ENCODE measurements at regions not wholly inside any gene's neighbourhood (a gene's known extent, or its start where the extent isn't known, plus 50 kb on each side); places are given as distances from the start of the nearest gene placed in this dataset.
"Not testable (repeated sequence)": the region's sequence is repeated elsewhere in the genome, so short reads cannot be mapped to it uniquely, and the experiment has no call there.

DNA sequence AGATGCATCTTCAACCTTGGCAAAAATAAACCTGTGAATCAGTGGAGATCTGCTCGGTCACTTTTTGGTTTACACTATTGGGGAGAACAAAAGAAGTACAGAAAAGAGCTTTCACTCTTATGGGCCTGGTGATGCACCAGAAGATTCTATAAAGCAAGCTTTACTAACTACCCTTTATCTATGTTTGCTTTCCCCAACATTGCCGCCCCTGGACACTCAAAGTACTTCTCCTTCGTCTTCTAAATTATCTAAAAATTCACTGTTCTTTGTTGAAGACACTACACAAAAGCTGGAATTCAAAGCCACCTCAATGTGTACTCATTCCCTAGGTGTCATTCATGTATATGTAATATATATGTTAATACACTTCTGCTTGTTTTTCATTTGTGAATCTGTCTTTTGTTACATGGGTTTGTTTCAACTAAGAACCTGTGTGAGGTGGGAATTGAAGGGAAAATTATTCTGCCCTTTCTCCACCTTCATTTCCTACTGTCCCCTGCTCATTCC lies 97.9 kb upstream of the BTN3A2 start:
- DNase-seq: no peak

DNA sequence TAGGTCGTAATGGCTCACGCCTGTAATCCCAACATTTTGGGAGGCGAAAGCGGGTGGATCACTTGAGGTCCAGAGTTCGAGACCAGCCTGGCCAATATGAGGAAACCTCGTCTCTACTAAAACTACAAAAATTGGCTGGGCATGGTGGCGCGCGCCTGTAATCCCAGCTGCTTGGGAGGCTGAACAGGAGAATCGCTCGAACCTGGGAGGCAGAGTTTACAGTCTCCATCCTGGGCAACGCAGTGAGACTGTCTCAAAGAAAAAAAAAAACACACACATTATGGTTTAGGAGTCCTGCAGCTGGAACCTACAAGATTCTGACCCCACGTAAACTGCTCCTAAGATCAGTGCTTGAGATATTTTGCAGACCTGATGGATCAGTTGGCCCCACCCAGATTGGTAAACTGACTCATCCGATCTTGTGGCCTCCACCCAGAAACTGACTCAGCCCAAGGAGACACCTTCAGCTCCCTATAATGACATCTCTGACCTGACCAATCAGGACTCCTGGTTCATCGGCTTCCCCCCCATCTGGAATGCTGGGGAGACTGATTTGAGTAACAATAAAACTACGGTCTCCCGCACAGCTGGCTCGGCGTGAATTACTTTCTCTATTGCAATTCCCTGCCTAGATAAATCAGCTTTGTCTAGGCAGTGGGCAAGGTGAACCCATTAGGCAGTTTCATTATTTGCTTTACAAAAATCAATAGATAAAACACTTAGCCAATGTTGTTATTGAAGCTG lies 96.2 kb upstream of the BTN3A2 start:
- DNase-seq: peak; percentile 20

GRCh38 chr6:26269531-26270485 lies 95.2 kb upstream of the BTN3A2 start:
- no peak for DNase-seq

- DNase-seq: peak; percentile 38
Measured at GRCh38 chr6:26270486-26270861, 94.5 kb upstream of the BTN3A2 start.

DNA sequence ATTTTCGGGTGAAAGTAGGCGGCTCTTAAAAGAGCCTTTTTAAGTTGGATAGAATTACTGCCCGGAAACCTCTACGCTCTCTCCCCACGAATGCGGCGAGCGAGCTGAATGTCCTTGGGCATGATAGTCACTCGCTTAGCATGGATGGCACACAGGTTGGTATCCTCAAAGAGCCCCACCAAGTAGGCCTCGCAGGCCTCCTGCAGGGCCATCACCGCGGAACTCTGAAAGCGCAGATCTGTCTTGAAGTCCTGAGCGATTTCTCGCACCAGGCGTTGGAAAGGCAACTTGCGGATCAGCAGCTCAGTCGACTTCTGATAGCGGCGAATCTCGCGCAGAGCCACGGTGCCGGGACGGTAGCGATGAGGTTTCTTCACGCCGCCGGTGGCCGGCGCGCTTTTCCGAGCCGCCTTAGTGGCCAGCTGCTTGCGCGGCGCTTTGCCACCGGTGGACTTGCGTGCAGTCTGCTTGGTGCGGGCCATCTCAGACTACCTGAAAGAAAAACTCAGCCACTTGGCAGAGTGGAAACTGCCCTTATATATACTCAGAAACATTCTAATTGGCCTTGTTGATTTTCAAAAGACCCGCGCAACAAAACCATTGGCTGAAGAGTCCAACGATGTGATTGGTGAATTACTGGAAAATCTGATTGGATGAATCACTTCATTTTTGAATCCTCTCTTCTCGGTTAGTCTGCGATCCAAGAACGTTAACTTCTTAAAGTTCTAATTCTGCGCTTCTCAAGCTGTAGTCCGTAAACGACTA lies 93.9 kb upstream of the BTN3A2 start:
- peak; percentile 81 for DNase-seq

GRCh38 chr6:26271668-26272024 lies 93.4 kb upstream of the BTN3A2 start:
- DNase-seq: no peak

DNA sequence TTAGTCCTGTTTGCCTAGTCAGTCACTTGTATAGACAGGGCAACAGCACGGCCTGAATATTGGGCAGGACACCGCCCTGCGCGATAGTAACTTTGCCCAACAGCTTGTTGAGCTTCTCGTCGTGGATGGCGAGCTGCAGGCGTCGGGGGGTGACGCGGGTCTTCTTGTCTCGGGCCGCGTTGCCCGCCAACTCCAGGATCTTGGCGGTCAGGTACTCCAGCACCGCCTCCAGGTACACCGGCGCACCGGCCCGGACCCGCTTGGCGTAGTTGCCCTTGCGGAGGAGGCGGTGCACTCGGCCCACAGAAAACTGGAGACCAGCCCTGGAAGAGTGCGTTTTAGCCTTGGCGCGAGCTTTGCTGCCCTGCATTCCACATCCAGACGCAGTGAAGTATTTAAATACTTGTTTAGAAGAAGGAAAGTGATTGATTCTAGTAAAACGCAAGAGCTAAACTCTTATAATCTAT lies 92.8 kb upstream of the BTN3A2 start:
- DNase-seq: peak; percentile 64

DNA sequence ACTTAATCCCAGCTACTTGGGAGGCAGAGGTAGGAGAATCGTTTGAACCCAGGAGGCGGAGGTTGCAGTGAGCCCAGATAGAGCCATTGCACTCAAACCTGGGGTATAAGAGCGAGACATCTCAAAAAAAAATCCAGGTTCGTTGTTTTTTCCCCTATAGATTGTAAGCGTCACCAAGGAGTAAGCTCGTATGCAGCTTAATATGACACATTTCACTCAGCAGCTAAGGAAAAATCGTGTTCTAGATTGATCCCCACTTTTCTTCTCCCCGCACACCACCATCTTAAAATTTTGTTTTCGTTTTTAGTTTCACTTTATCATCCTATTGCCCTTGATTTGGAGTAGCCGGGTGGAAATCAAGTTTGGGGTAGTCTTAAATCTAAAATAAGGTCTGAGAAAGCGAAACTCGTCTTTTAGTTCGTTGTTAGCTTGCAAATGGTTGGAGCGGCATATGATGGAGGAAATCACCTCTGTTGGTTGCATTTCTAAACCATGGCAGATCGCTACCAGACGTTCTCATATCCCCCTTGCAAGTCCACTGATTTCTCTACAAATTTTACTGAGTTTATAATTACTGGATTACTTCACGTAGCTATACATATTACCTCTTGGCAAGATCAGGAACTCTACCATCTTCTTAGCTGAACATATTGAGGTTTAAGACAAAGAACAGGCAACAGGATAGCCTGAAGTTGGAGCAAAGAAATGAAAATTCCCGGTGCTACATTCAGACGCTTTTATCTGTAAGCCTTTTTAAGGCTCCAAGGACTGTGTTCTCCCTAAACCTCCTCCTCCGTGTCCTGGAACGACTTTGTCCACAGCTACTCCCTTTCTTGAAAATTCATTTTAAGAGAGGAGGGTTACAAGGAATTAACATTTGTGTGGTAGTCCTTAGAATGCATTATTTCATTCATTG lies 91.1 kb upstream of the BTN3A2 start:
- no peak for DNase-seq

DNA sequence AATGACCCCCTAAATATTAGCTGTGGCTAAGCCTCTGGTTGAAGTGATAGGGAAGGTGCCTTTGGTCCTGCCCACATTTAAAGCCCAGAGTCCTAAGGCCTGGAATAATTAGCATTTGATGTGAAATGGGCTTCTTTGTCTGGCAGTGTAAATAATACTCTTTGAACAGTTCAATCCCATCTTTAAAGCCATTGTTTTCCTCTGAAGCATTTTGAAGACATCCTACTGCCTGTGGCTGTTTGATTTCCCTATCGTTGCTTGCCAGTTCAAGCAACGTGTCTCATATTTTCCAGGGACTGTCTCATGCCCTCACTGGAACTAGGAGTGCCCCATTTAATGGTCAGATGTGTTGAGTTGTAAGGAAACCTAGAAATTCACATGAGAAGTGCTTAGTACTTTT lies 89.3 kb upstream of the BTN3A2 start:
- no peak for DNase-seq

DNA sequence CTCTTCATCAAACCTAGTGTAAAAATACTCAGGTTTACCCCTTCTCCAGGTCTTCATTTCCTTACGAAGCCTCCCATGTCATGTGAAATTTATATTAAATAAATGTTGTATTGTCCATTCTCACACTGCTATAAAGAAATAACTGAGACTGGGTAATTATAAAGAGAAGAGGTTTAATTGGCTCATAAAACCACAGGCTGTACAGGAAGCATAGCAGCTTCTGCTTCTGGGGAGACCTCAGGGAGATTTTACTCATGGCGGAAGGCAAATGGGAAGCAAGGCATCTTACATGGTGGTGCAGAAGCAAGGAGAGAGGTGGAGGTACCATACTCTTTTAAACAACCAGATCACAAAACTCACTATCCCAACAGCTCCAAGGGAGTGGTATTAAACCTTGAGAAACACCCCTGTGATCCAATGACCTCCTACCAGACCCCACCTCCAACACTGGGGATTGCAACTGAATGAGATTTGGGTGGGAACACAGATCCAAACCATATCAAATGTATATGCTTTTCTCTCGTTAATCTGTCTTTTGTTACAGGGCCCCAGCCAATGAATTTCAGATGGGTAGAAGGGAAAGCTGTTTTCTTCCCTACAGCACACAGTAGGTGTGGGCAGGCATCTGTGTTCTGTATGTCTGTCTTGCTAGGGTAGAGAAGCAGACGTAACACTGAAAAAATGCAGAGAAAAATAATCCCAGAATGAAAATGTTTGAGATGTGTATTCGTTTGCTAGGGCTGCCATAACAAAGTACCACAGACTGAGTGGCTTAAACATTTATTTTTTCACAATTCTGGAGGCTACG lies 88.0 kb upstream of the BTN3A2 start:
- no peak for DNase-seq

DNA sequence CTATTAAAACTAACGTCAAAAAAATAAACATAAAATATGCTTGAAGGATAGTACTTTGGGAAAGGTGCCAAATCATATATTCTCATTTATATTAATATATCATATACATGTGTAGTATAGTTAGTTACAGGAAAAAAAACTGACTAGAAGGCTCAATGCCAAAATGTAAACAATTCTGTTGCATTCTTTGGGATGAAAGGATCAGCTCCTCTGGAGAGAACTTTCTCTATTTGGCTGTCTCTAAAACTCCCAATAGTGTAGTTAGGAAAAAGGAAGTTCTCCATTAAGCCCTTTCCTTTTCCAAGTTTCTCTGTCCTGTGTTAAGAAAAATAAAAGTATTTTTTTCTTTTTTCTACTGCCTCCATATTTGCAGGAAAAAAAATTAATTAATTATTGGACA lies 86.5 kb upstream of the BTN3A2 start:
- no peak for DNase-seq

DNA sequence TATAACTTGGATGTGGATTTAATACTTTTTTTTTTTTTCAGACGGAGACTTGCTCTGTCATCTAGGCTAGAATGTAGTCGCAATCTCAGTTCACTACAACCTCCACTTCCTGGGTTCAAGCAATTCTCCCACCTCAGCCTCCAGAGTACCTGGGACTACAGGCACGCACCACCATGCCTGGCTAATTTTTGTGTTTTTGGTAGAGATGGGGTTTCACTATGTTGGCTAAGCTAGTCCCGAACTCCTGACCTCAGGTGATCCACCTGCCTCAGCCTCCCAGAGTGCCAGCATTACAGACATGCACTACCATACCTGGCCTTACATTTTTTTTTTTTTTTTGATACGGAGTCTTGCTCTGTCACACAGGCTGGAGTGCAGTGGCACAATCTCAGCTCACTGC lies 85.6 kb upstream of the BTN3A2 start:
- DNase-seq: not testable (repeated sequence)

GRCh38 chr6:26280407-26280806 lies 84.6 kb upstream of the BTN3A2 start:
- no peak for DNase-seq

DNA sequence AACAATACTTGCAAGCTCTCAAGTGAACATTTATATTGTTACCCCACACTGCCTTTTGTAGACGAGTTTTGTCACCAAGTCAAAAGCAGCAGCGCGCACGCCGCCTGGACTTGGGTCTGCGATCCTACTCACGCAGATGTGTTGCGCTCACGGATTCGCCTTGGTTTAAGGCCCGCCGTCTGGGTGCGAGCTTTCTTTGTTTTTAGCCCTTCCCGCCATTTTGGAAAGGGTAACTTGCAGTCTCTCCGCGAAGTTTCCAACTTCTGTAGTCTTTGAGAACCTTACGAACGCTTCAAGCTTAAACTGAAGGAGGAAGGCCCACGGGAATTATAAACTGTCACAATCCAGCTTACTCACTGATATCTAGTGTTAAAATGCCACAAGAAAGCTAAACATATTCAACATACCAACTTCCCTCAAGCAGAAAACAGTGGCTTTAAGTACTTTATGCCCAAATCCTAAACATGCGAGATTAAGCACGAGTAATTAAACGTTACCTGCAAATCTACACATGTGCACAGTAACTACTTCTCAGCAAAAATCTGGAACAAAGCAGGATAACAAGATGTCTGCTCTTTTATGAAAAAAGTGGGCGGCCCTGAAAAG lies 80.4 kb upstream of the BTN3A2 start:
- peak; percentile 39 for DNase-seq

GRCh38 chr6:26285143-26286134 lies 79.6 kb upstream of the BTN3A2 start:
- peak; percentile 96 for DNase-seq

- DNase-seq: peak; percentile 54
Measured at GRCh38 chr6:26286168-26286877, 78.7 kb upstream of the BTN3A2 start.

- no peak for DNase-seq
Measured at GRCh38 chr6:26288155-26288554, 76.8 kb upstream of the BTN3A2 start.

DNA sequence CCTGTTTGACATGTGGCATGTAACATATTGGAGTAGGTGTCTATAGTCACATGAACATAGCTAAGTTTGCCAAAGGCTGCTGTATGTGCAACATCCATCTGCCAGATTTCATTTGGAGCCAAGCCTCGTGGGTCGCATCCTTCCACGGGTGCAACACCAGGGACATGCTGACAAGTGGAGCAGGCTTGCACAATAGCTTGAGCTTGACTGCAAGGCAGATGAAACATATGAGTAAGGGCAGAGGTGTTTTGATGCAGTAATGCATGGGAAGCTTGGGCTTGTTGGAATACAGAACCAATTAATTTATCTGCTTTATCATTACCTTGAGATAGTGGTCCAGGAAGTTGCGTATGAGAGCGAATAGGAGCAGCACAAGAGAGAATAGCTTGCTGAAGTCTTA lies 74.1 kb upstream of the BTN3A2 start:
- no peak for DNase-seq

DNA sequence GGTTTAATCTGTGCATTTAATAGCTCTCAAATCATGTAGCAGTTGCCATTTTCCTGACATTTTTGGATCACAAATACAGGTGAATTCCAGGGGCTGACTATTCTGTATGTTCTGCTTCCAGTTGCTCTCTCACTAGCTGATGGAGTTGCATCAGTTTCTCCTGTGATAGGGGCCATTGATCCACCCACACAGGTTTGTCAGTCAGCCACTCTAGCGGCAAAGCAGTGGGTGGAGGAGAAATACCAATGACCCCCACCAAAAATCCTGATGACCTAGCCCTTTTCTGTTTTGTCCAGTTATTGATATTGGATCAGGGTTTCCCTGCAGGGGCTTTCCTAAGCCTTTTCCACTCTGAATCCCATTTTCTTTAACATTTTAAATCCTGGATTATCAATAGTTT lies 72.3 kb upstream of the BTN3A2 start:
- no peak for DNase-seq

Measured in NK-92 treated with Interleukin-12 subunit alpha and Interleukin-12 subunit beta, amount 100 ng/mL, for 24 hours (cell line).